Nephron progenitor cell (in vitro differentiated cells): ENCODE measurements at regions not wholly inside any gene's neighbourhood (a gene's known extent, or its start where the extent isn't known, plus 50 kb on each side); places are given as distances from the start of the nearest gene placed in this dataset.

Experiments used
- DNase-seq: peaks from one replicate; pipeline ENCODE4 v3.0.0; 2021
- H3K27ac Mint-ChIP-seq: 2 replicates; pipeline ENCODE4 v1.8.0; 2021; ENCODE audit warnings: mild to moderate bottlenecking, moderate library complexity, mixed read lengths
- H3K27me3 Mint-ChIP-seq: 2 replicates; pipeline ENCODE4 v1.8.0; 2021; ENCODE audit warnings: mild to moderate bottlenecking, low read depth, mixed read lengths; ENCODE audit not compliant: poor library complexity
- H3K36me3 Mint-ChIP-seq: 2 replicates; pipeline ENCODE4 v1.8.0; 2021; ENCODE audit warnings: low read depth, mixed read lengths
- H3K4me1 Mint-ChIP-seq: 2 replicates; pipeline ENCODE4 v1.8.0; 2021; ENCODE audit warnings: mixed read lengths
- H3K4me3 Mint-ChIP-seq: 2 replicates; pipeline ENCODE4 v1.8.0; 2021; ENCODE audit warnings: mild to moderate bottlenecking, moderate library complexity, mixed read lengths
- H3K9me3 Mint-ChIP-seq: 2 replicates; pipeline ENCODE4 v1.8.0; 2021; ENCODE audit warnings: mild to moderate bottlenecking, moderate library complexity, mixed read lengths
- TF ChIP-seq, protein P1 (sequence below): fragments of 200-600 bp; sonication (generic); IDR thresholded peaks from 2 replicates; pipeline ENCODE4 v1.5.0; 2021; ENCODE audit warnings: antibody characterized with exemption

DNA sequence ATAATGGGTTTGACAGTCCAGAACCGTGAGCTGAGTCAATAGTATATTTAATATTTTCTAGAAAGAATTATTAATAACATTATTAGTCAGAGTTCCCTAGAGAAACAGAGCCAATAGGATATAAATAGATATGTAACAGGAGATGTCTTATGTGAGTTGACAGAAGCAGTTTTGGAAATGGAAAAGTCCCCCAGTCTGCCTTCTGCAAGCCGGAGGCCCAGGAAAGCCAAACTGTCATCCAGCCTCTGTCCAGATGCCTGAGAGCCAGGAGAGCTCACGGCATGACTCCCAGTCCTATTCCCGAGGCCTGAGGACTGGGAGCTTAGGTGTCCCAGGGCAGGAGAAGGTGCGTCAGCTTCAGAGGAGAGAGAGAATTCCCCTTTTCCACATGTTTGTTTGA is 286.4 kb upstream of the ADARB2 start:
- Mint-ChIP-seq H3K27ac (no peak overlapping the region), H3K4me1 (no peaks in the 10 kb centered on the region), H3K27me3 (peaks cover 3% of the 10 kb centered on the region), H3K4me3 (no peak overlapping the region), H3K9me3 (no peaks in the 10 kb centered on the region), H3K36me3 (no peaks in the 10 kb centered on the region)
- DNase-seq = no peak
- TF ChIP-seq, protein P1, sequence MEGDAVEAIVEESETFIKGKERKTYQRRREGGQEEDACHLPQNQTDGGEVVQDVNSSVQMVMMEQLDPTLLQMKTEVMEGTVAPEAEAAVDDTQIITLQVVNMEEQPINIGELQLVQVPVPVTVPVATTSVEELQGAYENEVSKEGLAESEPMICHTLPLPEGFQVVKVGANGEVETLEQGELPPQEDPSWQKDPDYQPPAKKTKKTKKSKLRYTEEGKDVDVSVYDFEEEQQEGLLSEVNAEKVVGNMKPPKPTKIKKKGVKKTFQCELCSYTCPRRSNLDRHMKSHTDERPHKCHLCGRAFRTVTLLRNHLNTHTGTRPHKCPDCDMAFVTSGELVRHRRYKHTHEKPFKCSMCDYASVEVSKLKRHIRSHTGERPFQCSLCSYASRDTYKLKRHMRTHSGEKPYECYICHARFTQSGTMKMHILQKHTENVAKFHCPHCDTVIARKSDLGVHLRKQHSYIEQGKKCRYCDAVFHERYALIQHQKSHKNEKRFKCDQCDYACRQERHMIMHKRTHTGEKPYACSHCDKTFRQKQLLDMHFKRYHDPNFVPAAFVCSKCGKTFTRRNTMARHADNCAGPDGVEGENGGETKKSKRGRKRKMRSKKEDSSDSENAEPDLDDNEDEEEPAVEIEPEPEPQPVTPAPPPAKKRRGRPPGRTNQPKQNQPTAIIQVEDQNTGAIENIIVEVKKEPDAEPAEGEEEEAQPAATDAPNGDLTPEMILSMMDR = no peak

DNA sequence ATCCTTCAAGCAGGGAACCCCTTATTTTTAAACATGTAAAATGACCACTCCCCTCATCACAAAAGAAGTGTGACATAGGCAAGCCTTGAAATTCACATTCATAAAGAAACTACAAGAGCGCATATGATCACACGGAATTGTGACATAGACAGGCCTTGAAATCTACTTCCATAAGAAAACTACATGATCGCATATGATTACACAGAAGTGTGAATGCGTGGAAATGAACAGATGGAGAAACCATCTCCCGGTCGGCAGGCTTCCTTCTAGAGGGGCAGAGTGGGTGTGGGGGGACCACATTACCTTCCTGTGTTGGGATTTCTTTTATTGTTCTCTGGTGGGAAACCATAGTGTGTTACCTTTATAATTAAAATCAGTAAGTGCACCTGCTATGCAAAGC is 285.1 kb upstream of the ADARB2 start:
- Mint-ChIP-seq H3K27ac (no peak overlapping the region), H3K27me3 (peaks cover 10% of the 10 kb centered on the region), H3K36me3 (no peaks in the 10 kb centered on the region), H3K4me3 (no peak overlapping the region), H3K4me1 (no peaks in the 10 kb centered on the region), H3K9me3 (no peaks in the 10 kb centered on the region)
- no peak for DNase-seq
- TF ChIP-seq, protein P1 = no peak

DNA sequence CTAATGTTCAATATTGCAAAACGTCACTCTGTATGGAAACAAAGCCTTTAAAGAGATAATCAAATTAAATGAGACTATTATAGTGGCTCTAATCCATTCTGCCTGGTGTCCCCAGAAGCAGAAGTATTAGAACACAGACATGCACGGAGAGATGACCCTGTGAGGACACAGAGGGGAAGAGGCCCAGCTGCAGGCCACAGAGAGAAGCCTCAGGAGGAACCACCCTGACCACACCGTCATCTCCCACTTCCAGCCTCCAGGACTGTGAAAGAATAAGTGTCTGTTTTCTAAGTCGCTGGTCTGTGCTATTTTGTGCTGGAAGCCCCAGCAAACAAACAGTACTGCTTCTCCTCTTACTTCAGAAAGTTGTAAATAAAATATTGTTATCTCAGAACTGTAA is 283.5 kb upstream of the ADARB2 start:
- Mint-ChIP-seq H3K4me3 (no peak overlapping the region), H3K27me3 (peaks cover 14% of the 10 kb centered on the region), H3K9me3 (no peaks in the 10 kb centered on the region), H3K27ac (no peak overlapping the region), H3K4me1 (no peaks in the 10 kb centered on the region), H3K36me3 (no peaks in the 10 kb centered on the region)
- TF ChIP-seq, protein P1 = no peak
- DNase-seq = no peak

DNA sequence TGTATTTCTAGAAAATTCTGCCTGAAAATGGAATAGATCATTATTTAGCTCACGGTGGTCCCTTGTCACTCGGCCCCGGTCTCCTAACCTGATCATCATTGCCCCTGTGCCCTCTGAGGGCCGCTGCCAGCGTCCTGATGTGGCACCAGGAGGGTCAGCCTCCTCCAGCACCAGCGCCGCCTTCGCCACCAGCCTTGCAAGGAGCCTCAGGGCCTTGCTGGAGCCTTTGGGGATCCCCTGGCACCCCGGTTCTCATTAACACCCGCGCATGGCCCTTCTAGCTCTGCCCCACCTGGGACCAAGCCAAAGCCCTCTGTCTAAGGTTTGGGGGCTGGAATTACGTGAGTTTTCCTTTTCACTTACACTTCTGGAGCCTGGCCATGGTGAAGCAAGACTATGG is 282.5 kb upstream of the ADARB2 start:
- H3K27ac Mint-ChIP-seq = no peak overlapping the region
- H3K4me3 Mint-ChIP-seq = no peak overlapping the region
- no peaks in the 10 kb centered on the region for H3K9me3 Mint-ChIP-seq
- H3K4me1 Mint-ChIP-seq = no peaks in the 10 kb centered on the region
- no peaks in the 10 kb centered on the region for H3K36me3 Mint-ChIP-seq
- TF ChIP-seq, protein P1 = no peak
- H3K27me3 Mint-ChIP-seq = peaks cover 14% of the 10 kb centered on the region
- DNase-seq = no peak

DNA sequence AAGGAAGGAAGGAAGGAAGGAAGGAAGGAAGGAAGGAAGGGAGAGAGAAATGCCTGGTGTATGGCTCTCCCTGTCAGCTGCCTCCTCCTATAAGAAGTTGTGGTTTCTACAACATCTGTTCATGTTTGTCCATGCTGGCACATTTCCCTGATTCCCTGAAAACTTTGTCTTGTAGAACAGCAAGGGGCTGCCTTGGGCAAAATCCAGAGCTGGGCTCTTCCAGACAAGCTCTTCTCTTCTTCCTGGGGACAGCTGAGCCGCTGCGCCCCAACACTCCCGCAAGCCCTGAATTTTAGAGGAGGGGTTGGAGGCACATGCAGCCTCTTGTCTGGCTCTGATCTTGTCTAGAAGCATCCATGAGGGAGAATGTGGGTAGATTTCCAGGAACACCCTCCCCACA is 282.0 kb upstream of the ADARB2 start:
- H3K9me3 Mint-ChIP-seq = no peaks in the 10 kb centered on the region
- no peak overlapping the region for H3K27ac Mint-ChIP-seq
- H3K27me3 Mint-ChIP-seq = peaks cover 14% of the 10 kb centered on the region
- H3K4me1 Mint-ChIP-seq = no peaks in the 10 kb centered on the region
- no peak for DNase-seq
- TF ChIP-seq, protein P1 = no peak
- no peaks in the 10 kb centered on the region for H3K36me3 Mint-ChIP-seq
- no peak overlapping the region for H3K4me3 Mint-ChIP-seq

DNA sequence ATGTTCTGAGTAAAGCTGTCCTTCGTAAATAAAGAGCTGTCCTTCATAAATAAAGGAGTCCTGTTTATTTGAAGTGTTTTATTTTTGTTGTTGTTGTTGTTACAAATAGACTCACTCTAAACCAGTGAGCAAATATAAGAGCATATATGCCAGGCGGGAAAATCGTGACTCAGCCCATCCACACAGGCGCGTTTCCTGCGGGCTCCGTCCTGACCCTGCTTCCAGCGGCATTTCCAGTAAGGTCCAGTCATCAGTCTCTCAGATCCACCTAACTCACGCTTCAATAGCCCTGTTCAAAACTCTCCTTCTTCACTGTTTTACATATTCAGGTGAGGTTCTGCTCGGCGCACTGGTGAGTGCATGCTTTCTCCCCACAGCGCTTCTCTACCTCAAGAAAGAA is 277.2 kb upstream of the ADARB2 start:
- Mint-ChIP-seq H3K4me3 (no peak overlapping the region), H3K9me3 (no peaks in the 10 kb centered on the region), H3K36me3 (no peaks in the 10 kb centered on the region), H3K27ac (no peak overlapping the region), H3K4me1 (no peaks in the 10 kb centered on the region), H3K27me3 (peaks cover 24% of the 10 kb centered on the region)
- TF ChIP-seq, protein P1 = no peak
- no peak for DNase-seq
